ENCODE measurements at regions not wholly inside any gene's neighbourhood (a gene's known extent, or its start where the extent isn't known, plus 50 kb on each side); places are given as distances from the start of the nearest gene placed in this dataset.

- H3K4me3 ChIP-seq (ENCODE audit: low read depth, low read length) = no peak overlapping the region
- TF ChIP-seq, protein P1, sequence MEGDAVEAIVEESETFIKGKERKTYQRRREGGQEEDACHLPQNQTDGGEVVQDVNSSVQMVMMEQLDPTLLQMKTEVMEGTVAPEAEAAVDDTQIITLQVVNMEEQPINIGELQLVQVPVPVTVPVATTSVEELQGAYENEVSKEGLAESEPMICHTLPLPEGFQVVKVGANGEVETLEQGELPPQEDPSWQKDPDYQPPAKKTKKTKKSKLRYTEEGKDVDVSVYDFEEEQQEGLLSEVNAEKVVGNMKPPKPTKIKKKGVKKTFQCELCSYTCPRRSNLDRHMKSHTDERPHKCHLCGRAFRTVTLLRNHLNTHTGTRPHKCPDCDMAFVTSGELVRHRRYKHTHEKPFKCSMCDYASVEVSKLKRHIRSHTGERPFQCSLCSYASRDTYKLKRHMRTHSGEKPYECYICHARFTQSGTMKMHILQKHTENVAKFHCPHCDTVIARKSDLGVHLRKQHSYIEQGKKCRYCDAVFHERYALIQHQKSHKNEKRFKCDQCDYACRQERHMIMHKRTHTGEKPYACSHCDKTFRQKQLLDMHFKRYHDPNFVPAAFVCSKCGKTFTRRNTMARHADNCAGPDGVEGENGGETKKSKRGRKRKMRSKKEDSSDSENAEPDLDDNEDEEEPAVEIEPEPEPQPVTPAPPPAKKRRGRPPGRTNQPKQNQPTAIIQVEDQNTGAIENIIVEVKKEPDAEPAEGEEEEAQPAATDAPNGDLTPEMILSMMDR (IDR thresholded peaks at IDR 0.05; ENCODE audit: low read depth, low read length) = no peak
- no peak for DNase-seq (ENCODE audit: low read depth, low spot score)
- in situ Hi-C loops (cut with HindIII; ENCODE audit: low sequenced_read_pairs) = no loop called here
These were observed 469.9 kb downstream of the PCDH10 start for GRCh38 chr4:133618963-133619362.

- TF ChIP-seq, protein P1 (IDR thresholded peaks at IDR 0.05; ENCODE audit: low read depth, low read length) = no peak
- no peak for DNase-seq (ENCODE audit: low read depth, low spot score)
- in situ Hi-C loops (cut with HindIII; ENCODE audit: low sequenced_read_pairs) = no loop called here
- no peak overlapping the region for H3K4me3 ChIP-seq (ENCODE audit: low read depth, low read length)
These were observed 450.9 kb downstream of the PCDH10 start for GRCh38 chr4:133600008-133600407.

- TF ChIP-seq, protein P1 (IDR thresholded peaks at IDR 0.05; ENCODE audit: low read depth, low read length) = no peak
- no peak overlapping the region for H3K4me3 ChIP-seq (ENCODE audit: low read depth, low read length)
- in situ Hi-C loops (cut with HindIII; ENCODE audit: low sequenced_read_pairs) = no loop called here
- no peak for DNase-seq (ENCODE audit: low read depth, low spot score)
These were observed 449.7 kb downstream of the PCDH10 start for GRCh38 chr4:133598779-133599178.

GRCh38 chr4:133597251-133597650 is 448.2 kb downstream of the PCDH10 start:
- no peak for DNase-seq (ENCODE audit: low read depth, low spot score)
- in situ Hi-C loops (cut with HindIII; ENCODE audit: low sequenced_read_pairs) = no loop called here
- TF ChIP-seq, protein P1 (IDR thresholded peaks at IDR 0.05; ENCODE audit: low read depth, low read length) = no peak

GRCh38 chr4:133596459-133596858 is 447.4 kb downstream of the PCDH10 start:
- in situ Hi-C loops (cut with HindIII; ENCODE audit: low sequenced_read_pairs) = no loop called here
- TF ChIP-seq, protein P1 (IDR thresholded peaks at IDR 0.05; ENCODE audit: low read depth, low read length) = no peak
- H3K4me3 ChIP-seq (ENCODE audit: low read depth, low read length) = no peak overlapping the region
- DNase-seq (ENCODE audit: low read depth, low spot score) = no peak

More at GRCh38 chr4:133597251-133597650, 448.2 kb downstream of the PCDH10 start:
- no peak overlapping the region for H3K4me3 ChIP-seq (ENCODE audit: low read depth, low read length)

DNA sequence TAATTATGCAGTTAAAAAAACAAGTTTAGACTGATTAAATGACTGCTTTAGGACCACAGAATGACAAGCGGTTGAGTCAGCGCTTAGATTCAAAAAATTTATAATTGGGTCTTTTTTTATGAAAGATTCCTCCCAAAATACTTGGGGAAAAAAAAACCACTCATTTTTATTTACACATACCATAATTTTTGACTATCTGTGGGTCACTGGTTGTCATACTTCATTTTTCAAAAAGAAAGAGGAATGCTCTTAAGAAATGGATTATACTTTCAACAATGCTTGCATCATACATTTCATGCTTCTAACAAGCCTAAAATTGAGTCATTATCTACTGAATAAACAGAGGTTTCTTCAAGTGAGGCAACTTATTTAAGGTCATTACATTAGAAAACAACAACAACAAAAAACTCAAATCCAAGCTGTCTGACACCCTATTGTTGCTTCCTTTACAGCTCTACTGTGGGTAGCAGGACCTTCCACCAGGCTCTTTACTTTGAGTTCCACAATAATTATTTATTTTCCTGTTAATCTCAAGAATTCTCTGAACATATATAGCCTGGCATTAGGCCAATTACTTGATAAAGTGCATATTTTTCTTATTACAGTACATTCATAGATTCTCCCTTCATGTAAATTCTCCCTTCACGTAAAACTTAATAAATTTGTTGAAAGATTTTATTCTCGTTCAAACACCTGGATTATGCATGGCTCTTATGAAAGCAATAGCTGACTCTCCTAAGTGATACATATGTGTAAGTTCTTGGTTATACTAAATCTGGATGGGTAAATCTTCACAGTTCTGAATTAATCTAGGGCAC is 445.5 kb downstream of the PCDH10 start:
- peak; percentile 44 for DNase-seq (ENCODE audit: low read depth, low spot score)
- TF ChIP-seq, protein P1 (IDR thresholded peaks at IDR 0.05; ENCODE audit: low read depth, low read length) = no peak
- in situ Hi-C loops (cut with HindIII; ENCODE audit: low sequenced_read_pairs) = no loop called here

More for the DNA sequence above, 445.5 kb downstream of the PCDH10 start:
- H3K4me3 ChIP-seq (ENCODE audit: low read depth, low read length) = no peak overlapping the region

Data from astrocyte of the spinal cord (primary cell).